ENCODE measurements at regions not wholly inside any gene's neighbourhood (a gene's known extent, or its start where the extent isn't known, plus 50 kb on each side); places are given as distances from the start of the nearest gene placed in this dataset.

DNA sequence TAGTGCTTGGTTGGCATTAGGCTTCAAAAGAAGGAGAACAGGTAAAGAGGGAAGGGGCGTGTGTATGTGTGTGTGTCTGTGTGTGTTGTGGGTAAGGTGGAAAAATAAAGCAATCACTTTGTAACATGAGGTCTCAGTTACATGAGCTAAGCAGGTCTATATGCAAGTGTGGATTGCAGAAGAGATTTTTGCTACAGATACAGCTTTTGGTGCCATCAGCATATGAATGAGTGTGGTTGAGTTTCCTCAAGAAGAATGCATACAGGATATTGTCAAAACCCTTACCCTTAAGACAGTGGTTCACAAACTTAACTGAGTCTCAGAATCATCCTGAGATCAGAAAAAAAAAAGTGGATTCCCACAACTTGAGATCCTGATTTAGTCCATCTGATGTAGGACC lies 220.5 kb upstream of the HTR2C start:
- TF ChIP-seq, protein P1, sequence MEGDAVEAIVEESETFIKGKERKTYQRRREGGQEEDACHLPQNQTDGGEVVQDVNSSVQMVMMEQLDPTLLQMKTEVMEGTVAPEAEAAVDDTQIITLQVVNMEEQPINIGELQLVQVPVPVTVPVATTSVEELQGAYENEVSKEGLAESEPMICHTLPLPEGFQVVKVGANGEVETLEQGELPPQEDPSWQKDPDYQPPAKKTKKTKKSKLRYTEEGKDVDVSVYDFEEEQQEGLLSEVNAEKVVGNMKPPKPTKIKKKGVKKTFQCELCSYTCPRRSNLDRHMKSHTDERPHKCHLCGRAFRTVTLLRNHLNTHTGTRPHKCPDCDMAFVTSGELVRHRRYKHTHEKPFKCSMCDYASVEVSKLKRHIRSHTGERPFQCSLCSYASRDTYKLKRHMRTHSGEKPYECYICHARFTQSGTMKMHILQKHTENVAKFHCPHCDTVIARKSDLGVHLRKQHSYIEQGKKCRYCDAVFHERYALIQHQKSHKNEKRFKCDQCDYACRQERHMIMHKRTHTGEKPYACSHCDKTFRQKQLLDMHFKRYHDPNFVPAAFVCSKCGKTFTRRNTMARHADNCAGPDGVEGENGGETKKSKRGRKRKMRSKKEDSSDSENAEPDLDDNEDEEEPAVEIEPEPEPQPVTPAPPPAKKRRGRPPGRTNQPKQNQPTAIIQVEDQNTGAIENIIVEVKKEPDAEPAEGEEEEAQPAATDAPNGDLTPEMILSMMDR (conservative IDR thresholded peaks at IDR 0.05 in 1 of 2, IDR thresholded peaks at IDR 0.05 in 1 of 2; ENCODE audit: extremely low read depth in 1 of 2, insufficient read depth in 1 of 2, low read depth in 1 of 2, low read length in 2 of 2) = no peak
- no peak for TF ChIP-seq EZH2 (IDR thresholded peaks at IDR 0.05; ENCODE audit: borderline replicate concordance, low read length)

All from mammary epithelial cell (primary cell).